ENCODE measurements at regions not wholly inside any gene's neighbourhood (a gene's known extent, or its start where the extent isn't known, plus 50 kb on each side); places are given as distances from the start of the nearest gene placed in this dataset.
"Not testable (repeated sequence)": the region's sequence is repeated elsewhere in the genome, so short reads cannot be mapped to it uniquely, and the experiment has no call there.

DNA sequence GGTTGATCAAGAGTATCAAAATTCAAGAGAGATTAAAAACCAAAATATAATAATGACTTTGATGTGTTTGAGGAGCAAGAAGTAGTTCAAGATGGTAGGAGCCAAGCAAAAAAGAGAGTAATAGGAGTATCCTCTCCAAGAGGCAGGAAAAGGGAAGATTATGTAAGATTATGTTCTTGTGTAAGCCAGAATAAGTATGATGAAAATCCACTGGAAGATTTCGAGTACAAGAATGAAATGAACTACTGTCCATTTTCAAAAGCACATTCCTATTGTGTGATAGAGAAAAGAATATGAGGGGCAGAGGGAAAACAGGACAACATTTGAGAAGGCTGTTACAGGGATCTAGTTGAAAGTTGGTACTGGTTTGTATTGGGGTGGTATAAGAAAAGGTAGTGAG lies 659.6 kb upstream of the INTU start:
- no peak for DNase-seq (ENCODE audit: low read depth in 2 of 2)

GRCh38 chr4:126976850-126977632 lies 655.7 kb upstream of the INTU start:
- no peak for DNase-seq (ENCODE audit: low read depth in 2 of 2)

- no peak for DNase-seq (ENCODE audit: low read depth in 2 of 2)
These were observed 646.8 kb upstream of the INTU start for GRCh38 chr4:126986005-126986404.

GRCh38 chr4:126986828-126987227 lies 645.9 kb upstream of the INTU start:
- no peak for DNase-seq (ENCODE audit: low read depth in 2 of 2)

- no peak for DNase-seq (ENCODE audit: low read depth in 2 of 2)
These were observed 640.8 kb upstream of the INTU start for GRCh38 chr4:126991965-126992364.

DNA sequence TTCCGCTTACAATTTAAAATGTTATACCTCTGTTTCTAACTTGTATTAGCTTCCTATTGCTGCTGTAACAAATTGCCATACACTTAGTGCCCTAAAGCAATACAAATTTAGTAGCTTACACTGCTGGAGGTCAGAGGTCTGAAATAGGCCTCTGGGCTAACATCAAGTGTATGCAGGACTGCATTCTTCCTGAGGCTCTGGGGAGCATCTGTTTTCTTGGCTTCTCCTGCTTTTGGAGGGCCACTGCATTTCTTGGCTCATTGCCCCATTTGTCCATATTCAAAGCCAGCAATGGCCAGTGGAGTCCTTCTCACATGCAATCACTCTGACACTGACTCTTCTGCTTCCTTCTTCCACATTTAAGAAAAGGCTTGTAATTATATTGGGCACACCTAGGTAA lies 639.8 kb upstream of the INTU start:
- DNase-seq (ENCODE audit: low read depth in 2 of 2) = no peak

GRCh38 chr4:126993351-126993750 lies 639.4 kb upstream of the INTU start:
- DNase-seq (ENCODE audit: low read depth in 2 of 2) = no peak

DNA sequence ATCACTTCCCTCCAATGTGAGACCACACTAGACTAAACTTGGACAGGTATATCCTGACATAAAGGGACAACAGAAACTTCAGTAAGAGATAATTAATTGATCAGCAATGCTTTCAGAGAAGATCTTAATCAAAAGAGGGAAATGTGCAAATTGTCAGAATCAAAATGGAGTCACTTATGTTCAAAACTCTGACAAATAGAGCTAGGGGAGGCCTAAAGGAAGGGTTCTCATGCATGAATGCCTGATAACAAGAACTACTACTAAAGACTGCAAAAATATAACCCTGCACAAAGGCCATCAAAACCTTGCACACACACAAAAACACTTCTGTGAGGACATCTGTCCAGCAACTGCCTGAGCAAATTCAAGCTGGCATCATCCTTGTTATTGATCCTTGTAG lies 637.5 kb upstream of the INTU start:
- DNase-seq (ENCODE audit: low read depth in 2 of 2) = no peak

DNA sequence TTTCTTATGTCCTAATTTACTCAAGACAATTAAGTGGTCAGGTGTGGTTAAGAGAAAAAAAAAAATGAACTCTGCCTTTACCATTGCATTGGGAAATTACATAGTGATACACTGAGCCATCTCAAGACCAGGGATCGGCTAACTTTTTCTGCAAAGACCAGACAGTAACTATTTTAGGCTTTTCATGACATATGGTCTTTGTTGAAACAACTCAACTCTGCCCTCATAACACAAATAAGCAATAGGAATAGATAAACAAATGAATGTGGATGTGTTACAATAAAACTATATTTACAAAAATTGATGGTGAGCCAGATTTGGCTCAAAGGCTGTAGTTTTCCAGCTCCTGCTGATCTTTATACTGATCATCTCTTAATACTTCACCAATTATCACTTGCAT lies 632.6 kb upstream of the INTU start:
- DNase-seq (ENCODE audit: low read depth in 2 of 2) = no peak

GRCh38 chr4:127000846-127001245 lies 631.9 kb upstream of the INTU start:
- DNase-seq (ENCODE audit: low read depth in 2 of 2) = no peak

DNA sequence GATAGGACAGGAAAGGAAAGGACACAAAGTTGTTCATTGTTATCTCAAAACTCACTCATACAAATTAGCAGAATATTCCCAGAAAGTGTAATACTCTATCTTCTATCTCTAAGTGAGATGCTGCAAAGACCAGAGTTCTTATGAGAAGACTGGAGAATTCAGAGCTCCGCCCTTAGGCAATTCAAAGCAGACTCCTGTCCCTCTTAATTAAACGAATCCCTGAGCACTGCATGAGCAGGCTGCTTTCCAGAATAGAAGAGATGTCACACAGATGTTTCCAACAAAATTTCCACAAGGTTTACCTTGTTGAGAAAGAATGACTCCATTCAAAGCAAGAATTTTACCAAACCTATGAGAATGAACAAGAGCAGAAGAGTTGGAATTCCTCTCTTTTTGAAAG lies 630.8 kb upstream of the INTU start:
- no peak for DNase-seq (ENCODE audit: low read depth in 2 of 2)

DNA sequence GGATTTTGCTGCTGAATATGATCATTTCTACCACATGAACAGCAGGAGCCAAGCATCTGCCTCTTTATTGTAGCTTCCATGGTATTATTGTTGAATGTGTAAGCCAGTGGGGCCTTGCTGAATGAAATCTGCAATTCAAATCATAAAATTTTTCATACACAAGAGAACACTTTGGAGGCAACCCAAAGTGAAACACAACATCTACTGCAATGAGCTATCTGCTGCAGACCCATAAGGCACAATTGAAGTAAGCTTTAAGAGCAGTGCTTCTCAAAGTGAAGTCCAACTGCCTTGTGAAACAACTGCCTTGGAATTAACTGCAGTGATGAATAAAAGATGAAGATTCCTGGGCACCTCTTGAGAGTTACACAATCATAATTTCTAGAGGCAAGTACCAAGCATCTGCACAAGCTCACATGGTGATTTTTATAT lies 626.3 kb upstream of the INTU start:
- no peak for DNase-seq (ENCODE audit: low read depth in 2 of 2)

- DNase-seq (ENCODE audit: low read depth in 2 of 2) = no peak
These were observed 625.5 kb upstream of the INTU start for GRCh38 chr4:127007305-127007704.

DNA sequence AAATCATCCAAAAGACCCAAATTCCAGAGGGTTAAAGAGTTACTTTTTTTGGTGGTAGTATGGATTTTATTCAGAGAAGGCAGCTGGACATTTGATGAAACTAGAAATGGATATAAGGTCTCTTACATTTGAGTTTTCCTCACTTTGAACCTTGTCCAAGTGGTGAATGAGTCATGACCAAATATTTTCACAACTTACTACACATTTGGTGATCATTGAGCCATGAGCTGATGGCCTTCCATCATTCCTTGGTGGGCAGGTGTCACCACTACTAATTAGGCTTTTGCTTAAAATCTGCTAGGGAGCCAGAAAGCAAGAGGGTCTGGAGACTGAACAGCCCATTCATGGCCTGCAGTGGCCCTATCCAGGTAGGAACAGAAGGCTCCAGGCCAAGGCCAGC lies 620.2 kb upstream of the INTU start:
- no peak for DNase-seq (ENCODE audit: low read depth in 2 of 2)

- DNase-seq (ENCODE audit: low read depth in 2 of 2) = no peak
These were observed 617.1 kb upstream of the INTU start for GRCh38 chr4:127015667-127016117.

DNA sequence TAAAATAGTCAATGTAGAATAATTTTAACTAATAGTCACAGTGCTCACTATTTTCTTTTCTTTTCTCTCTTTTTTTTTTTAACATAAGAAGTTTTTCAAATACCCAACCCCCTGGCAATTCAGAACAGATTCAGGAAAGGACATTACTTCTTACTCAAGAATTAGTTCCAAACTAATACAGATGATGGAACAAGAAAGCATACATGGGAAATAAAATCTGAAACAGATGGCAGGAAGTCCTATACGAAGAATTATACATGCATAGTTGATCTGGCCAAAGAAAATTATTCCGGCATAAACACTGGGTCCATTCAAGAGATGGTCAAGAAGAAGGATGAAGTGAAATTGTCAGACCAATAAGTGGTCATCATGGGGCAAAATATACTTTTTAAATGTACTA lies 614.4 kb upstream of the INTU start:
- no peak for DNase-seq (ENCODE audit: low read depth in 2 of 2)

- not testable (repeated sequence) for DNase-seq (ENCODE audit: low read depth in 2 of 2)
These were observed 611.9 kb upstream of the INTU start for GRCh38 chr4:127020831-127021230.

GRCh38 chr4:127036296-127036695 lies 596.5 kb upstream of the INTU start:
- no peak for DNase-seq (ENCODE audit: low read depth in 2 of 2)

DNA sequence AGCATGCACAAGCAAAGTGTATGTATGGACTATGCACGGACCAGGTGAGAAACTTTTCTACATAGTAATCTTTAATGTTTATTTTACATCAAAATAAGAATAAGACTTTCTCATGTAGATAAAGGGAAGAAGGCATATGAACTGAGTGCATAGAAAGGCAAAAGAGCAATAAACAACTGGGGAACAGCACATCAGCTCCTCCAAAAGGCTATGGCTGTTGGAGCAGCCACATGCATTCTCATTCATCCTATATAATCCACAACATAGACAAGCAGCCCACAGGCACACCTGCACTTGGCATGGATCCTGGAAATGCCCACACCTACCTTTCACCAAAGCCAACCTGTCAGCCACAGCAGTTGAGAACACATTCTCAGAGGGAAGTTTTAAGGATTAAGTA lies 586.9 kb upstream of the INTU start:
- DNase-seq (ENCODE audit: low read depth in 2 of 2) = no peak

DNA sequence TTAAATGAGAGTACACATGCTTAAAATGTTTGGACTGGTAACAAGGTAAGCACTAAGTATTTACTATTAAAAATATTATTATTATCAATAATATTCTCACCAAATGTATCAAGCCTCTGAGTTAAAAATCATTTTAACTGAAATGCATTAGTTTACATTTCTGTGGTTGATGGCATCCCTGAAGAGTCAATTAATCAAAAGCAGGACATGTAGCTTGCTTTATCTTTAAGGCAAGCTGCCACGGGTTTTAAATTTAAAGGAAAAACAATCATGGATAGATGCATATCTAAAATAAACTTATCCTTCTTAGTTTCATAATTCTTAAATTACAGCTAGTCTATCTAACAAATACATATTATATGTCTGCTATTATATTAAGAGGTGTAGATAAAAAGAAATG lies 584.8 kb upstream of the INTU start:
- DNase-seq (ENCODE audit: low read depth in 2 of 2) = no peak

DNA sequence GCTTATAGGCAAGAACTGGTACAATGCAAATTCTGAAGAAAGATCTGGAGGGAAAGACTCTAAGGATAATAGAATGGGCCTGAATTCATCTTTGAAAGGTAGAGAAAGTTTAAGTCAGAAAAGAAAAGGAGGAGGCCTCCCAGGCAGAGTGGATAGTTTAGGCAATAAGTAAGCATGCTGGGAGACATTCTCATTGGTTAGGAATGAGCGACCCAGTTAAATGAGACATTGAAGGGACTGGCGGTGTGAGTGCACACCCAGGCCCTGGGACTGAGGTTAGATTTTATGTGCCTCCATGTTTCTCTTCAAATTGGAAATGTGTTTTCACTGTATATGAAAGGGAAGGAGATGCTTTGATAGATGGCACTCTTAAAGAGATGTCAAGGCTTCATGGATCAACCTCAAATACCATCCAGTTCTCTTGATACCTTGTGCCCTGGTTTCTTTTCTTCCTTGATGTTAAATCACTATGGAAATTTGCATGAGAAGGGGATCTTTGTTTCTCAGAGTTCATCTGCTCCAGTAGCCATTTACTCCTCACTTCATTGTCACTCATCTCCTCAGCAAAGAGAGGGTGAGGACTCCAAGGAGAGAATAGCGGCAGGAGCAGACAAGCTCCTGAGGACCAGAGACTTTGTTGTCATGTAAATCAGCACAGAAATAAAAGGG lies 584.2 kb upstream of the INTU start:
- DNase-seq (ENCODE audit: low read depth in 2 of 2) = no peak

GRCh38 chr4:127049526-127049925 lies 583.2 kb upstream of the INTU start:
- DNase-seq (ENCODE audit: low read depth in 2 of 2) = no peak

DNA sequence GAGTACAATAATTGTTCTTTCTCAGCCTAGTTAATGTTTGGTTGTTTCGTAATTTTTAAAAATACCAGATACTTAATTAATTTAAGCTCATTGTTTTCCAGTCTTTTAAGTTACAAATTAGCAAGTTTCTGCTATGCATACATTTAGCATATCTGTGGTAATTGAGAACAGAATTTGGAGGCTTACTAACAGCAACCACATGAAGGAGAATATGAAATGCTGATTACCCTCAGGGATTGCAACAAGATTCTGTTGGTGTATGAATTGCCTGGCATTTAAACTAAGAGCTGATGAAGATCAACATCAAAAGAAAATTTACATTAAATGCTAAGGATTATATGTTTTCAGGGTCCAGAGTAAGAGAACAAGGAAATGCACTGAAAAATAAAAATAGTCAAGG lies 580.0 kb upstream of the INTU start:
- no peak for DNase-seq (ENCODE audit: low read depth in 2 of 2)

GRCh38 chr4:127055357-127055756 lies 577.4 kb upstream of the INTU start:
- no peak for DNase-seq (ENCODE audit: low read depth in 2 of 2)
